Activated CD8-positive, alpha-beta memory T cell treated with anti-CD3 and anti-CD28 coated beads, Interleukin-2, amount 10 ng/mL, durations not matched to agents 7 days and 5 days (primary cell): ENCODE measurements at regions not wholly inside any gene's neighbourhood (a gene's known extent, or its start where the extent isn't known, plus 50 kb on each side); places are given as distances from the start of the nearest gene placed in this dataset.
"Not testable (repeated sequence)": the region's sequence is repeated elsewhere in the genome, so short reads cannot be mapped to it uniquely, and the experiment has no call there.

Experiments
- ATAC-seq: fragments of 150-1000 bp; cut with Tn5 transposase; one replicate; pipeline ENCODE4 v1.10.0; 2021; ENCODE audit warnings: moderate library complexity
- CTCF ChIA-PET: fragments of 350-600 bp; sonication (Branson Sonifier 250); formaldehyde crosslinking; loops from one replicate; lab custom pipeline; 2021; ENCODE audit warnings: antibody characterized with exemption; lab: Charles Lee
- DNase-seq: peaks from one replicate; pipeline ENCODE4 v3.0.0-alpha.2; 2020
- H3K27ac Mint-ChIP-seq: one replicate; pipeline ENCODE4 v1.8.0; 2021; ENCODE audit warnings: mild to moderate bottlenecking, mixed read lengths
- H3K27me3 Mint-ChIP-seq: one replicate; pipeline ENCODE4 v1.8.0; 2021; ENCODE audit warnings: mixed read lengths
- H3K36me3 Mint-ChIP-seq: one replicate; pipeline ENCODE4 v1.8.0; 2021; ENCODE audit warnings: mild to moderate bottlenecking, mixed read lengths
- H3K4me1 Mint-ChIP-seq: one replicate; pipeline ENCODE4 v1.8.0; 2021; ENCODE audit warnings: mixed read lengths
- H3K4me3 Mint-ChIP-seq: one replicate; pipeline ENCODE4 v1.8.0; 2021; ENCODE audit warnings: mild to moderate bottlenecking, moderate library complexity, mixed read lengths
- H3K9me3 Mint-ChIP-seq: one replicate; pipeline ENCODE4 v1.8.0; 2022; ENCODE audit warnings: low read depth, mixed read lengths

DNA sequence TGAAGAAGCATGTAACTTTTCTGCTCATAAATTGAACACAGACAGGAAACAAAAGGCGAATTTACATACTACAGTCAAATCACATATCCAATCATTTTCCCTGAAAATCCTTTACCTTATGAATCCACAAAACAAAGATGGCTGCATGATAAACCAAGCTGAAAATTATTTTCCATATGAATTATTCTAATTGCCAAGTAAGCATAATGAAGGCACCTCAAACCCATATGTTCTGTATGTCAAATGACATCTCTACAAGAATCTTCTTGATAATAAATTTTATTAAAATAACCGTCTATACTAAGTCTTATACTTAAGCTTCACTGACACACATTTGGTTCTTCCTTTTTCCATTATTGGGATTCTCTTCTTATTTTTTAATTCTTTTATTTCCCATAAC is 1242.6 kb downstream of the CNTNAP5 start:
- H3K4me3 Mint-ChIP-seq, result no peak overlapping the region
- DNase-seq (no peak), ATAC-seq (no peak)
- CTCF ChIA-PET, result no interaction called here
- H3K27ac Mint-ChIP-seq, result no peak overlapping the region
- H3K36me3 Mint-ChIP-seq, result no peaks in the 10 kb centered on the region
- H3K4me1 Mint-ChIP-seq, result no peaks in the 10 kb centered on the region
- no peaks in the 10 kb centered on the region for H3K27me3 Mint-ChIP-seq
- peaks cover 10% of the 10 kb centered on the region for H3K9me3 Mint-ChIP-seq

DNA sequence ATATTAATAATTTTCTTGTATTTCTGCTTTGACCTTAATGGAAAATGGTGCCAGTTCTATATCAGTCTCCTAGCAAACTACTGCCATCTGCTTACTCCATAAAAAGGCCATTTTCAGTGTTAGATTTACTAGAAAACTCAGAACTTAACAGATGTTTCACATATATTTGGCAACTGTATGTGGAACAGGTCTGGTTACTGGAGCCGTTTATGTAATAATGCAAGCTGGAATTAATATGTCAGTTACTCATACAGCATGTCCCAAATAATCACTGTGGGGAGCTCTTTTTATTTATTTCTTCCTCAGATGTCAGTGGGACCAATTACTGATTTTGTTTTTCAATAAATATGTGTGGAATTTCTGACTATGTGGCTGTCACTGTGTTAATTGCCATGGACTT is 1247.6 kb downstream of the CNTNAP5 start:
- Mint-ChIP-seq H3K9me3 (peaks cover 19% of the 10 kb centered on the region), H3K4me3 (no peak overlapping the region), H3K27me3 (no peaks in the 10 kb centered on the region), H3K4me1 (no peaks in the 10 kb centered on the region), H3K27ac (no peak overlapping the region), H3K36me3 (no peaks in the 10 kb centered on the region)
- DNase-seq (no peak), ATAC-seq (no peak)
- CTCF ChIA-PET, result no interaction called here

DNA sequence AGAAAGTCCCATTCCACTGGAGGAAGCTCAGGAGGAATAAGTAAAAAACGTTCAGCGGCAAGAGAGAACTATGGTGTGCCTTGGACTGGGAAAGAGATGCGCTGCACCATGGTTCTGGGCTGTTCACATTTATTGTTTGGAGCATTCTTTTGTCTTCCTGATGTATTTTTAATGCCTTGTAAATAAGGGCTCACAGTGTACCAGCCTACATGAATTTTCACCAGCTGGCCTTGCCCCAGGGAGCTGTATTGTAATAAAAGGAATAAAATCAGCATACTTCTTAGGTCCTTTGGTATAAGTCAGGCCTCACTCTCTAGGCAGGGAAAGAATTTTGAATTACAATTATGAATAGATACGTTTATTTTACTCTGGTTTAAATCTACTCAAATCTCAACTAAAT is 1249.6 kb downstream of the CNTNAP5 start:
- Mint-ChIP-seq H3K4me1 (no peaks in the 10 kb centered on the region), H3K27me3 (no peaks in the 10 kb centered on the region), H3K36me3 (no peaks in the 10 kb centered on the region), H3K9me3 (peaks cover 19% of the 10 kb centered on the region), H3K4me3 (no peak overlapping the region), H3K27ac (no peak overlapping the region)
- CTCF ChIA-PET, result no interaction called here
- no peak for DNase-seq
- ATAC-seq, result no peak

DNA sequence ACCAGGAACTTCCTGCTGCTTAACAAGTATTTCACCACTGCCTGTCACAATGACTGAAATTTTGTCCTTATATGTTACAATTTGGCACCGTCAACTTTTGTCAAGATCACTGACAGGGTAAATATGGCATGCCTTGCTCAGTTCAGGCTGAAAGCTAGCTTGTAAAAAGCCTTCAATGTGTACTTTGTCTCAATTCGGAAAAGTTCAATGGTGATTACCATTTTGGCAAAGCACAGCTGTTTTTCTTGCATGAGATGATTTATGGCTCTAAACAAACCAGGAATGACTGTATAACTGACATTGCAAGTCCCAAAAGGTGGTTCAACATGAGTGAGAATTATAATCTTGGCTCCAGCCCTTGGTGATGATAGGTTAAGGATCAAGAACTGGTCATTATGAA is 1255.2 kb downstream of the CNTNAP5 start:
- Mint-ChIP-seq H3K36me3 (no peaks in the 10 kb centered on the region), H3K9me3 (peaks cover 8% of the 10 kb centered on the region), H3K4me1 (no peaks in the 10 kb centered on the region), H3K27me3 (no peaks in the 10 kb centered on the region), H3K27ac (no peak overlapping the region), H3K4me3 (no peak overlapping the region)
- DNase-seq, result no peak
- ATAC-seq, result no peak
- CTCF ChIA-PET, result no interaction called here

DNA sequence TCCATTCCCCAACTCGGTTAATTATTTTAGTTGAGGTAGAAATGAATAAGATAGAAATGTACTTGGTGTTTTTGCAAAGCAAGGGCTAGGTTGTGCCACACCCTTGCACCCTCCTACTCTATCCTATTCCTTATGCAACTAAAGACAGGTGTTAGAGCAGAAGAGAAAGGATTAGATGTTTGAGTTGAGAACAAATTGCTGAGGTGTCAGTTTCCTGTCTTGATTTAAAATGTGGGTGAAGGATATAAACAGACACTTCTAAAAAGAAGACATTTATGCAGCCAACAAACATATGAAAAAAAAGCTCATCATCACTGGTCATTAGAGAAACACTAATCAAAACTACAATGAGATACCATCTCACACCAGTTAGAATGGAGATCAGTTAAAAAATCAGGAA is 1256.2 kb downstream of the CNTNAP5 start:
- Mint-ChIP-seq H3K4me1 (no peaks in the 10 kb centered on the region), H3K27me3 (no peaks in the 10 kb centered on the region), H3K36me3 (no peaks in the 10 kb centered on the region), H3K9me3 (peaks cover 5% of the 10 kb centered on the region), H3K27ac (no peak overlapping the region), H3K4me3 (no peak overlapping the region)
- CTCF ChIA-PET, result no interaction called here
- DNase-seq, result no peak
- no peak for ATAC-seq

DNA sequence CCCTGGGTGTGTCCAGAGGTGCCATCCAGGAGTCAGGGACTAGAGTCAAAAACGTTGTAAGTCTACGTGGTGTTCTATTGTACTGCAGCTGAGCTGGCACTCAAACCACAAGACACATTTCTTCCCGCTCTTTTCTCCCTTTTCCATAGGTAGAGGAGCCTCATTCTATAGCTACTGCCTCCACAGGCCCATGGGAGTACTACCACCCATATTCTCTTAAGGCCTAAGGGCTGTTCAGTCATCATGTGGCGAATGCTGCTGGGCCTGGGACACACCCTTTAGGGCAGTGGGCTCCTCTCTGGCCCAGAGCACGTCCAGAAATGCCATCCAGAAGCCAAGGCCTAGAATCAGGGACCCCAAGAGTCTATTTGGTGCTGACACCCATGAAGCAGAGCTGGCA is 1271.7 kb downstream of the CNTNAP5 start:
- ATAC-seq, result no peak
- CTCF ChIA-PET, result no interaction called here
- Mint-ChIP-seq H3K36me3 (no peaks in the 10 kb centered on the region), H3K4me3 (no peak overlapping the region), H3K27ac (no peak overlapping the region), H3K4me1 (no peaks in the 10 kb centered on the region), H3K9me3 (peaks cover 3% of the 10 kb centered on the region), H3K27me3 (no peaks in the 10 kb centered on the region)
- no peak for DNase-seq

DNA sequence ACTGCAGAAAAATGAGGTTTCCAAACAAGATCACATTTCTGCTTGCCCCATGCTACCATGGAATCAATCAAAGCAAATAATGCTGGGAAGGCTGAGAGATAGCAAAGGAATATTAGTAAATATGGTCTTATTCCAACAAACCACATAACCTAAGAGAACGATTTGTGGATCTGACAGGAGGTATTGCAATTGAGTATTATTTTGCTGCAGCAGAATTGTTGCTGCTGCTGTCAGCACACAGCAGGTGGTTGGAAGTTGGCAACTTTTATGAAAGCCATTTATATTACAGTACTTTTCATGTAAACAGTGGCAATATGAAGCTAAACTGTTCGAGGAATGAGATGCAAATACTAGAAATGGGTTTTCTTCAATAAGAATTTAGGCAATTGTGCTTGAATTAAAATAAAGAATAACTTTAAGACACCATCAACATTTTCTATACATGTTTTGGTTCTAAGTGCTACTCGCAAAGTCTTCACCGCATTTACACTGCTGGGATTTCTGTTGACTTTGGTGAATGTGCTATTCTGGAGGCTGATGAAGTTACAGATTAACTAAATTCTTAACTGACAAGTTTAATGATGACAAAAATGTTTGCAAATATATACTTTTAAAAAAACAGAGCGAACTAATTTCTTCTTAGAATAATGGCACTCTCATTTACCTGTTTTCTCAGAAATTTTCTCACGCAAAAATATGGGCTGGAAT is 1285.7 kb downstream of the CNTNAP5 start:
- CTCF ChIA-PET, result no interaction called here
- ATAC-seq, result no peak
- no peaks in the 10 kb centered on the region for H3K27me3 Mint-ChIP-seq
- no peak overlapping the region for H3K4me3 Mint-ChIP-seq
- H3K36me3 Mint-ChIP-seq, result no peaks in the 10 kb centered on the region
- DNase-seq, result no peak
- peaks cover 8% of the 10 kb centered on the region for H3K9me3 Mint-ChIP-seq
- H3K4me1 Mint-ChIP-seq, result no peaks in the 10 kb centered on the region
- H3K27ac Mint-ChIP-seq, result no peak overlapping the region

DNA sequence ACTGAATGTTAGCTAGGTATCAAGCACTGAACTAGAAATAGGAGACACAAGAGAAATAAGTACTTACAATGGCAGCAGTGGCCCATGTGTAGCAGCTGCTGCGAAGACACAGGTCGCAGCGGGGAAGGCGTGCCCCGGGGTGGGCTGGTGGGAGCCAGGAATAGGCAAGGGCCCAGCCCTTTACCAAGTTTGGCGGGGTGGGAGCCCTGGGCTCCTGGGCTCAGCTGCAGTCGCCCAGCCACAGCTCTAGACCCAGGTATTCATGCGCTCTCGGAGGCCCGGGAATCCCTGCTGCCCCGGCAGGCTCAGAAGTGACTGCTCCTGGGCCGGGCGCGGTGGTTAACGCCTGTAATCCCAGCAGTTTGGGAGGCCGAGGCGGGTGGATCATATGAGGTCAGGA is 1287.3 kb downstream of the CNTNAP5 start:
- no peak for DNase-seq
- Mint-ChIP-seq H3K36me3 (no peaks in the 10 kb centered on the region), H3K4me1 (no peaks in the 10 kb centered on the region), H3K27ac (no peak overlapping the region), H3K27me3 (no peaks in the 10 kb centered on the region), H3K4me3 (no peak overlapping the region), H3K9me3 (peaks cover 12% of the 10 kb centered on the region)
- ATAC-seq, result no peak
- CTCF ChIA-PET, result no interaction called here

DNA sequence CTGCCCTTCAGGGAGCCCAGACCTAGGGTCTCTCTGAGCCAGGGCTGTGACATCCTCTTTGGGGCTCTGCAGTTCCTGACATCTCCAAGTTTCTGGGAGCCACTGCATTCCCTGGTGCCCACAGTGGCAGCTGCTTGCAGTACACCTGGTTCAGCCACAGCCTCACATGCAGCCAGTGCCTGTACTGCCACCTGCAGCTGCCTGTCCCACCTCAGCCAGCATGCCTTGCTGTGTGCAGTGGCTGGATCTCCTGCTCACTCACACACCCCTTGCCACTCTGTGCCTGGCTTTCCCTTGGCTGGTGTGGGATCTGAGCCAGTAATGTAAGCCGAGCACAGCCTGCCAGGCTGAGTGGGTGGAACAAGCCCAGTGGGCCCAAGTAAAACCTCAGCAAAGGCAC is 1288.7 kb downstream of the CNTNAP5 start:
- Mint-ChIP-seq H3K4me3 (no peak overlapping the region), H3K4me1 (no peaks in the 10 kb centered on the region), H3K27ac (no peak overlapping the region), H3K36me3 (no peaks in the 10 kb centered on the region), H3K27me3 (no peaks in the 10 kb centered on the region), H3K9me3 (peaks cover 12% of the 10 kb centered on the region)
- no peak for ATAC-seq
- CTCF ChIA-PET, result no interaction called here
- no peak for DNase-seq

DNA sequence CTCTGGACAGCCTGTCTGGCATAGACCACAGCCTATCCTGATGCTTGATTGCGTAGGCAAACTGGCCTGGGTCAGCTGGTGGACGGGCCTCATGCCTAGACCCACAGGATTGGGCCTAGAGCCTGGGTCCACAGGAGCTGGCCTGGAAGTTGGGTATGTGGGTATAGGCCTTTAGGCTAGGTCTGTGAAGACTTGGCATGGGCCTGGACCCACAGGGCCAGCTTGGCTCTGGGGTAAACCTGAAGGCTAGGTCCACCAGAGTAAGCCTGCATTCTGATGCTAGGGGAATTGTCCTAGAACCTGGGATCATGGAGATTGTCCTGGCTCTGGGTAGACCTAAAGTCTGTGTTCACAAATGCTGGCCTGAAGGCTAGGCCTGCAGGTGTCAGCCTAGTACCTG is 1293.7 kb downstream of the CNTNAP5 start:
- Mint-ChIP-seq H3K4me1 (no peaks in the 10 kb centered on the region), H3K4me3 (no peak overlapping the region), H3K9me3 (peaks cover 6% of the 10 kb centered on the region), H3K36me3 (no peaks in the 10 kb centered on the region), H3K27me3 (no peaks in the 10 kb centered on the region), H3K27ac (no peak overlapping the region)
- CTCF ChIA-PET, result no interaction called here
- ATAC-seq (no peak), DNase-seq (no peak)

DNA sequence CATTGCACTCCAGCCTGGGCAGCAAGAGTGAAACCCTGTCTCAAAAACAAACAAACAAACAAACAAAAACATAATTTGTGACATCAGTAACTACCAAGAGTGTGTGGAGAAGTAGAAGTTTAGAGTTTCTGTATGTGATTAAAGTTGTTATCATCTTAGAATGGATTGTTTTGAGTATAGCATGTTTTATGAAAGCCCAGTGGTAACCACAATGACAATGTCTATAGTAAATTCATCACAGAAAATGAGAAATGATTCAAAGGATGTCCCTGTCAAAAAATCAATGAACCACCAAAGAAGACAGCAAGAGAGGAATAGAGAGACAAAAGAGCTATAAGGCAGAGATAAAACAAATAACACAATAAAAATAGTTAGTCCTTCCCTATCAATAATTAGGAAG is 1299.2 kb downstream of the CNTNAP5 start:
- H3K9me3 Mint-ChIP-seq, result peaks cover 2% of the 10 kb centered on the region
- DNase-seq (no peak), ATAC-seq (no peak)
- CTCF ChIA-PET, result no interaction called here
- no peak overlapping the region for H3K4me3 Mint-ChIP-seq
- no peaks in the 10 kb centered on the region for H3K36me3 Mint-ChIP-seq
- H3K4me1 Mint-ChIP-seq, result no peaks in the 10 kb centered on the region
- no peak overlapping the region for H3K27ac Mint-ChIP-seq
- H3K27me3 Mint-ChIP-seq, result no peaks in the 10 kb centered on the region

DNA sequence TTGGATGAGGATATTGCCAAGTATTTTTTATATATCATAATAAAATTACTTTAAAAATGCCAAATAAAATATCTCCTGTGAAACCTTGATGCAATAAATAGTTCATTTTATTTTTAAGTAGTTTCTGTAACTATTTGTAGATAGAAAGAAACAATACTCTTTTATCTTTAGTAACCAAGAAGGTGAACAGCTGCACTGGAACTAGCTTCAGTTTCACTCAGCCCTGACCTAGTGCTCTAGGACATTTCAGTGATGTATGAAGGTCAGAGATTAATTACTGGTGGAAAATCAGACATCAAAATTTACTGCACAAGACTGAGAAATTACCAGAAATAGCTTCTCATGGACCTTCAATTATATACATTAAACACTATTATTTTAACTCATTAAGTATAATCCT is 1305.0 kb downstream of the CNTNAP5 start:
- Mint-ChIP-seq H3K4me1 (no peaks in the 10 kb centered on the region), H3K27ac (no peak overlapping the region), H3K4me3 (no peak overlapping the region), H3K36me3 (no peaks in the 10 kb centered on the region), H3K9me3 (peaks cover 8% of the 10 kb centered on the region), H3K27me3 (no peaks in the 10 kb centered on the region)
- no peak for DNase-seq
- no peak for ATAC-seq
- CTCF ChIA-PET, result no interaction called here

DNA sequence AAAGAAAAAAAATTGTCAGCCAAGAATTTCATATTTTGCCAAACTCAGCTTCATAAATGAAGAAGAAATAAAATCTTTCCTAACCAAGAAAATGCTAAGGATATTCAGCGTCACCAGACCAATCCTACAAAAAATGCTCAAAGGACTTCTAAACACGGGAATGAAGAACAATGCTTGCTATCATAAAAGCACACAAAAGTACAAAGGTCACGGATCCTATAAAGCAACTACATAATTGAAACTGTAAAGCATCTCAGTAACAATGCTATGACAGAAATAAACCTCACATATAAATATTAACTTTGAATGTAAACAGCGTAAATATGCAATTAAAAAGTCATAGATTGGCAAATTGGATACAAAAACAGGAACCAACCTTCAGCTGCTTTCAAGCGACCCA is 1314.6 kb upstream of the GYPC start:
- H3K9me3 Mint-ChIP-seq, result no peaks in the 10 kb centered on the region
- CTCF ChIA-PET, result no interaction called here
- no peak overlapping the region for H3K4me3 Mint-ChIP-seq
- H3K36me3 Mint-ChIP-seq, result no peaks in the 10 kb centered on the region
- ATAC-seq (no peak), DNase-seq (no peak)
- no peak overlapping the region for H3K27ac Mint-ChIP-seq
- no peaks in the 10 kb centered on the region for H3K4me1 Mint-ChIP-seq
- H3K27me3 Mint-ChIP-seq, result no peaks in the 10 kb centered on the region

DNA sequence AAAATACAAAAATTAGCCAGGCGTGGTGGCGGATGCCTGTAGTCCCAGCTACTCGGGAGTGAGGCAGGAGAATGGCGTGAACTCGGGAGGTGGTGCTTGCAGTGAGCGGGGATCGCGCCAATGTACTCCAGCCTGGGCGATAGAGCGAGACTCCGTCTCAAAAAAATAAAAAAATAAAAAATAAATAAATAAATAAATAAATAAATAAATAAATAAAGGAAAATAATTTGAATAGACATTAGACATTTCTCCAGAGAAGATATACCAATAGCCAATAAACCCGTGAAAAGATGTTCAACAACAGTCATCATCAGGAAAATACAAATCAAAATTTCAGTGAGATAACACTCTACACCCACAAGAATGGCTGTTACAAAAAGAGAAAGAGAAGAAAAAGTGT is 1302.4 kb upstream of the GYPC start:
- H3K9me3 Mint-ChIP-seq, H3K27ac Mint-ChIP-seq, DNase-seq, ATAC-seq, H3K4me3 Mint-ChIP-seq, H3K36me3 Mint-ChIP-seq, CTCF ChIA-PET, H3K27me3 Mint-ChIP-seq, H3K4me1 Mint-ChIP-seq: not testable (repeated sequence)
